ENCODE measurements at regions not wholly inside any gene's neighbourhood (a gene's known extent, or its start where the extent isn't known, plus 50 kb on each side); places are given as distances from the start of the nearest gene placed in this dataset.

GRCh38 chr4:1515156-1515555 is 108.9 kb upstream of the NKX1-1 start:
- no peak for DNase-seq (ENCODE audit: low spot score in 2 of 2)
- Mint-ChIP-seq H3K9me3 (no peaks in the 10 kb centered on the region), H3K27ac (no peak overlapping the region), H3K36me3 (peaks cover 1% of the 10 kb centered on the region), H3K27me3 (peaks cover 5% of the 10 kb centered on the region), H3K4me3 (no peak overlapping the region), H3K4me1 (no peaks in the 10 kb centered on the region)
- ATAC-seq (ENCODE audit: low read depth), result no peak

GRCh38 chr4:1514612-1515011 is 108.4 kb upstream of the NKX1-1 start:
- DNase-seq (ENCODE audit: low spot score in 2 of 2), result no peak
- Mint-ChIP-seq H3K4me1 (no peaks in the 10 kb centered on the region), H3K27ac (no peak overlapping the region), H3K36me3 (peaks cover under 1% of the 10 kb centered on the region), H3K4me3 (no peak overlapping the region), H3K27me3 (peaks cover 5% of the 10 kb centered on the region), H3K9me3 (no peaks in the 10 kb centered on the region)
- no peak for ATAC-seq (ENCODE audit: low read depth)

GRCh38 chr4:1513936-1514483 is 107.8 kb upstream of the NKX1-1 start:
- Mint-ChIP-seq H3K36me3 (no peaks in the 10 kb centered on the region), H3K4me1 (no peaks in the 10 kb centered on the region), H3K4me3 (no peak overlapping the region), H3K27ac (no peak overlapping the region), H3K9me3 (no peaks in the 10 kb centered on the region), H3K27me3 (peaks cover 5% of the 10 kb centered on the region)
- no peak for ATAC-seq (ENCODE audit: low read depth)
- no peak for DNase-seq (ENCODE audit: low spot score in 2 of 2)

- H3K27ac Mint-ChIP-seq, result no peak overlapping the region
- no peaks in the 10 kb centered on the region for H3K9me3 Mint-ChIP-seq
- peaks cover 5% of the 10 kb centered on the region for H3K27me3 Mint-ChIP-seq
- ATAC-seq (ENCODE audit: low read depth) (peak; percentile 64), DNase-seq (ENCODE audit: low spot score in 2 of 2) (peak; percentile 22 to 28)
- no peaks in the 10 kb centered on the region for H3K4me1 Mint-ChIP-seq
- H3K4me3 Mint-ChIP-seq, result no peak overlapping the region
- H3K36me3 Mint-ChIP-seq, result no peaks in the 10 kb centered on the region
Observed at GRCh38 chr4:1512738-1513660, 106.8 kb upstream of the NKX1-1 start.

GRCh38 chr4:1512051-1512737 is 106.0 kb upstream of the NKX1-1 start:
- Mint-ChIP-seq H3K36me3 (no peaks in the 10 kb centered on the region), H3K9me3 (no peaks in the 10 kb centered on the region), H3K27me3 (peaks cover 5% of the 10 kb centered on the region), H3K27ac (no peak overlapping the region), H3K4me1 (no peaks in the 10 kb centered on the region), H3K4me3 (no peak overlapping the region)
- ATAC-seq (ENCODE audit: low read depth), result no peak
- DNase-seq (ENCODE audit: low spot score in 2 of 2), result no peak

GRCh38 chr4:1511441-1512041 is 105.3 kb upstream of the NKX1-1 start:
- Mint-ChIP-seq H3K9me3 (no peaks in the 10 kb centered on the region), H3K4me3 (no peak overlapping the region), H3K4me1 (no peaks in the 10 kb centered on the region), H3K36me3 (no peaks in the 10 kb centered on the region), H3K27me3 (peaks cover 8% of the 10 kb centered on the region), H3K27ac (no peak overlapping the region)
- ATAC-seq (ENCODE audit: low read depth) (no peak), DNase-seq (ENCODE audit: low spot score in 2 of 2) (no peak)

GRCh38 chr4:1510931-1511330 is 104.7 kb upstream of the NKX1-1 start:
- Mint-ChIP-seq H3K9me3 (no peaks in the 10 kb centered on the region), H3K36me3 (no peaks in the 10 kb centered on the region), H3K27ac (no peak overlapping the region), H3K4me3 (no peak overlapping the region), H3K27me3 (peaks cover 8% of the 10 kb centered on the region), H3K4me1 (no peaks in the 10 kb centered on the region)
- DNase-seq (ENCODE audit: low spot score in 2 of 2) (no peak), ATAC-seq (ENCODE audit: low read depth) (no peak)

GRCh38 chr4:1509366-1509765 is 103.1 kb upstream of the NKX1-1 start:
- Mint-ChIP-seq H3K27me3 (peaks cover 8% of the 10 kb centered on the region), H3K27ac (no peak overlapping the region), H3K36me3 (no peaks in the 10 kb centered on the region), H3K9me3 (no peaks in the 10 kb centered on the region), H3K4me3 (no peak overlapping the region), H3K4me1 (no peaks in the 10 kb centered on the region)
- ATAC-seq (ENCODE audit: low read depth) (no peak), DNase-seq (ENCODE audit: low spot score in 2 of 2) (no peak)

- H3K4me1 Mint-ChIP-seq, result no peaks in the 10 kb centered on the region
- H3K27me3 Mint-ChIP-seq, result peaks cover 8% of the 10 kb centered on the region
- ATAC-seq (ENCODE audit: low read depth) (no peak), DNase-seq (ENCODE audit: low spot score in 2 of 2) (no peak)
- H3K4me3 Mint-ChIP-seq, result no peak overlapping the region
- no peaks in the 10 kb centered on the region for H3K36me3 Mint-ChIP-seq
- no peaks in the 10 kb centered on the region for H3K9me3 Mint-ChIP-seq
- no peak overlapping the region for H3K27ac Mint-ChIP-seq
Observed at GRCh38 chr4:1508161-1509160, 102.2 kb upstream of the NKX1-1 start.

- H3K27me3 Mint-ChIP-seq, result peaks cover 9% of the 10 kb centered on the region
- no peak overlapping the region for H3K27ac Mint-ChIP-seq
- H3K9me3 Mint-ChIP-seq, result no peaks in the 10 kb centered on the region
- DNase-seq (ENCODE audit: low spot score in 2 of 2) (no peak), ATAC-seq (ENCODE audit: low read depth) (no peak)
- no peaks in the 10 kb centered on the region for H3K36me3 Mint-ChIP-seq
- no peaks in the 10 kb centered on the region for H3K4me1 Mint-ChIP-seq
- no peak overlapping the region for H3K4me3 Mint-ChIP-seq
Observed at GRCh38 chr4:1506956-1507721, 100.9 kb upstream of the NKX1-1 start.

GRCh38 chr4:1505511-1506460 is 99.5 kb upstream of the NKX1-1 start:
- no peaks in the 10 kb centered on the region for H3K36me3 Mint-ChIP-seq
- H3K27ac Mint-ChIP-seq, result no peak overlapping the region
- no peak for DNase-seq (ENCODE audit: low spot score in 2 of 2)
- H3K9me3 Mint-ChIP-seq, result no peaks in the 10 kb centered on the region
- peaks cover 7% of the 10 kb centered on the region for H3K27me3 Mint-ChIP-seq
- no peak overlapping the region for H3K4me3 Mint-ChIP-seq
- no peak for ATAC-seq (ENCODE audit: low read depth)
- H3K4me1 Mint-ChIP-seq, result no peaks in the 10 kb centered on the region

Measured in memory B cell (primary cell).